ENCODE measurements at regions not wholly inside any gene's neighbourhood (a gene's known extent, or its start where the extent isn't known, plus 50 kb on each side); places are given as distances from the start of the nearest gene placed in this dataset.

GRCh38 chr17:63082952-63083351, 116.9 kb downstream of the TANC2 start (continued):
- TF ChIP-seq ZNF462 (CRISPR knock-in tag; IDR thresholded peaks at IDR 0.05), result no peak
- no peak for TF ChIP-seq ZNF114 (CRISPR knock-in tag; IDR thresholded peaks at IDR 0.05)
- no peak for TF ChIP-seq EZH2phosphoT487 (IDR thresholded peaks at IDR 0.05; ENCODE audit: unreplicated experiment)
- no peak for TF ChIP-seq NANOG (IDR thresholded peaks at IDR 0.05; ENCODE audit: borderline replicate concordance)
- TF ChIP-seq STAT1 (IDR thresholded peaks at IDR 0.05; ENCODE audit: unreplicated experiment), result no peak
- TF ChIP-seq CREB1 (CRISPR knock-in tag; IDR thresholded peaks at IDR 0.05; ENCODE audit: low read depth), result no peak
- no peak for TF ChIP-seq JUNB (IDR thresholded peaks at IDR 0.05; ENCODE audit: unreplicated experiment)
- no peak for TF ChIP-seq EZH2 (IDR thresholded peaks at IDR 0.05; ENCODE audit: low read depth, unreplicated experiment)
- no peak for TF ChIP-seq REST (IDR thresholded peaks at IDR 0.05; ENCODE audit: unreplicated experiment)
- TF ChIP-seq POLR2AphosphoS5 (IDR thresholded peaks at IDR 0.05; ENCODE audit: low read depth), result no peak
